ENCODE measurements at regions not wholly inside any gene's neighbourhood (a gene's known extent, or its start where the extent isn't known, plus 50 kb on each side); places are given as distances from the start of the nearest gene placed in this dataset.
A peak's percentile ranks its signal among the peaks of the same experiment; 100 is the strongest.
"Not testable (repeated sequence)": the region's sequence is repeated elsewhere in the genome, so short reads cannot be mapped to it uniquely, and the experiment has no call there.

GRCh38 chr9:33676194-33676745 is 119.1 kb upstream of the PRSS3 start:
- H3K27me3 ChIP-seq (ENCODE audit: insufficient read depth, low read length); H3K36me3 ChIP-seq (ENCODE audit: insufficient read depth, low read length); H3K4me1 ChIP-seq (ENCODE audit: insufficient read depth, low read length); H3K9me3 ChIP-seq (ENCODE audit: low read length): not testable (repeated sequence)
- Histone ChIP-seq H3K4me3 (ENCODE audit: low read length) (peak overlapping the region; percentile 70), H2AFZ (ENCODE audit: low read depth, low read length) (peak overlapping the region; percentile 93)

DNA sequence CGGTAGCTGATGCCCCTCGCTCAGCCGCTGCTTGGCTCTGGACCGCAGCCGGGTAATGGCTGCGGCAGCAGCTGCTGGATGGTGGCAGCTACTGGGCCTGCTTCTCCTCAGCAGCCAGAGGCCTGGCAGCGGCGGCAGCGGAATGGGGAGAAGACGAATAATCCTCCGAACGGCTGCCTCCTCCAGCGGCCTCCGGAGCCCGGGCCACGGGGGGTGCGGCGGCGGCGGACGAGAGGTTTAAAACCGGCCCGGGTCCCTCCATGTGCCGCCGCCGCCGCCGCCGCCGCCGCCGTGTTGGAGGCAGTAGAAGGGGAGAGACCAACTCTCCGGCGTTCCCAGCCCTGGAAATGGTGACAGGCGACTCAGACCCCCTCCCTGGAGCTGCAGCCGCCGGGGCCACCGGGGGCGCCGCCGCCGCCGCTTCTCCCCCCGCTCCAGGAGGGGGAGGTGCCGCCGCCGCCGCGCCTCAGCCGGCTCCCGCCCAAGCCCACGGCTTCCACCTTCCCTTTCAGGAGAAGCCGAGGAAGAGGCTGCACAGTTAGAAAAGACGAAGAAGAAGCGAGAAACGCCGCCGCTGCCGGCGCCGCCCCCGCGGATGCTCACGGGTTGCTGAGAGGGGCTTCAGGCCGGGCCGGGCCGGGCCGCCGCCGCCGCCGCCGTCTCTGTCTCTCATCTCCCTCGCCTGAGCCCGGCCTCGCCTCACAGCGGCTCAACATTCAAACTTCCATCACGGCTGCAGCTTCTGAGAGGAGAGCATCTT is 118.4 kb upstream of the PRSS3 start:
- H3K9me3 ChIP-seq (ENCODE audit: low read length): no peaks in the 10 kb centered on the region
- peak overlapping the region; percentile 70 for H3K4me3 ChIP-seq (ENCODE audit: low read length)

GRCh38 chr9:33677506-33677809 is 117.9 kb upstream of the PRSS3 start:
- H3K36me3 ChIP-seq (ENCODE audit: insufficient read depth, low read length): no peaks in the 10 kb centered on the region
- no peaks in the 10 kb centered on the region for H3K27me3 ChIP-seq (ENCODE audit: insufficient read depth, low read length)
- H3K4me3 ChIP-seq (ENCODE audit: low read length): peak overlapping the region; percentile 70
- no peaks in the 10 kb centered on the region for H3K9me3 ChIP-seq (ENCODE audit: low read length)
- no peaks in the 10 kb centered on the region for H3K4me1 ChIP-seq (ENCODE audit: insufficient read depth, low read length)
- H2AFZ ChIP-seq (ENCODE audit: low read depth, low read length): peak overlapping the region; percentile 93

More for the DNA sequence above, 118.4 kb upstream of the PRSS3 start:
- Histone ChIP-seq H3K27me3 (ENCODE audit: insufficient read depth, low read length) (no peaks in the 10 kb centered on the region), H2AFZ (ENCODE audit: low read depth, low read length) (peak overlapping the region; percentile 93), H3K36me3 (ENCODE audit: insufficient read depth, low read length) (no peaks in the 10 kb centered on the region), H3K4me1 (ENCODE audit: insufficient read depth, low read length) (no peaks in the 10 kb centered on the region)

- H3K4me1 ChIP-seq (ENCODE audit: insufficient read depth, low read length): no peaks in the 10 kb centered on the region
- no peaks in the 10 kb centered on the region for H3K27me3 ChIP-seq (ENCODE audit: insufficient read depth, low read length)
- no peaks in the 10 kb centered on the region for H3K9me3 ChIP-seq (ENCODE audit: low read length)
- no peaks in the 10 kb centered on the region for H3K36me3 ChIP-seq (ENCODE audit: insufficient read depth, low read length)
- H3K4me3 ChIP-seq (ENCODE audit: low read length): peak overlapping the region; percentile 70
- H2AFZ ChIP-seq (ENCODE audit: low read depth, low read length): no peak overlapping the region
These were observed 117.4 kb upstream of the PRSS3 start for GRCh38 chr9:33677961-33678360.

- Histone ChIP-seq H3K4me3 (ENCODE audit: low read length) (no peak overlapping the region), H3K4me1 (ENCODE audit: insufficient read depth, low read length) (no peaks in the 10 kb centered on the region), H2AFZ (ENCODE audit: low read depth, low read length) (no peak overlapping the region), H3K36me3 (ENCODE audit: insufficient read depth, low read length) (no peaks in the 10 kb centered on the region), H3K9me3 (ENCODE audit: low read length) (no peaks in the 10 kb centered on the region), H3K27me3 (ENCODE audit: insufficient read depth, low read length) (no peaks in the 10 kb centered on the region)
These were observed 112.8 kb upstream of the PRSS3 start for GRCh38 chr9:33682551-33682950.

DNA sequence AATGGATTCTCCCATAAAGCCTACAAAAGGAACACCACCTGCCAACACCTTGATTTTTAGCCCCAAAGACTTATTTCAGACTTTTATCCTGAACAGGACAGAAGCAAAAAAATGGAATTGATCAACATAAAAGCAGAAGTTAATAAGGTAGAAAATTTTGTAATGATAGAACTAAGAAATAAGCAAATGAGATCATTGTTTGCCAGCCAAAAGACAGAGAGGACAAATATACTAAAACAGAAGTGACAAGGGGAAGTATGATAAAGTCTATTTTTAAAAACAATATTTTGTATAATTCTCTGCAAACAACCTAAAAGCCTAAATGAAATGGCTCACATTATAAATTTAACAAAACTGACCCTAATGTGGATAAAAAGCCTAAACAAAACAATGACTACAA is 110.5 kb upstream of the PRSS3 start:
- no peaks in the 10 kb centered on the region for H3K27me3 ChIP-seq (ENCODE audit: insufficient read depth, low read length)
- no peaks in the 10 kb centered on the region for H3K36me3 ChIP-seq (ENCODE audit: insufficient read depth, low read length)
- H3K9me3 ChIP-seq (ENCODE audit: low read length): no peaks in the 10 kb centered on the region
- H2AFZ ChIP-seq (ENCODE audit: low read depth, low read length): no peak overlapping the region
- H3K4me3 ChIP-seq (ENCODE audit: low read length): no peak overlapping the region
- H3K4me1 ChIP-seq (ENCODE audit: insufficient read depth, low read length): no peaks in the 10 kb centered on the region

GRCh38 chr9:33686942-33687341 is 108.4 kb upstream of the PRSS3 start:
- Histone ChIP-seq H3K27me3 (ENCODE audit: insufficient read depth, low read length) (no peaks in the 10 kb centered on the region), H3K36me3 (ENCODE audit: insufficient read depth, low read length) (no peaks in the 10 kb centered on the region), H3K4me1 (ENCODE audit: insufficient read depth, low read length) (no peaks in the 10 kb centered on the region), H3K4me3 (ENCODE audit: low read length) (no peak overlapping the region), H2AFZ (ENCODE audit: low read depth, low read length) (no peak overlapping the region), H3K9me3 (ENCODE audit: low read length) (no peaks in the 10 kb centered on the region)

GRCh38 chr9:33687779-33688178 is 107.6 kb upstream of the PRSS3 start:
- Histone ChIP-seq H2AFZ (ENCODE audit: low read depth, low read length) (no peak overlapping the region), H3K9me3 (ENCODE audit: low read length) (no peaks in the 10 kb centered on the region), H3K27me3 (ENCODE audit: insufficient read depth, low read length) (no peaks in the 10 kb centered on the region), H3K36me3 (ENCODE audit: insufficient read depth, low read length) (no peaks in the 10 kb centered on the region), H3K4me3 (ENCODE audit: low read length) (no peak overlapping the region), H3K4me1 (ENCODE audit: insufficient read depth, low read length) (no peaks in the 10 kb centered on the region)

GRCh38 chr9:33690143-33690933 is 105.0 kb upstream of the PRSS3 start:
- Histone ChIP-seq H3K27me3 (ENCODE audit: insufficient read depth, low read length) (no peaks in the 10 kb centered on the region), H3K4me1 (ENCODE audit: insufficient read depth, low read length) (no peaks in the 10 kb centered on the region), H3K4me3 (ENCODE audit: low read length) (no peak overlapping the region), H2AFZ (ENCODE audit: low read depth, low read length) (no peak overlapping the region), H3K36me3 (ENCODE audit: insufficient read depth, low read length) (no peaks in the 10 kb centered on the region), H3K9me3 (ENCODE audit: low read length) (no peaks in the 10 kb centered on the region)

DNA sequence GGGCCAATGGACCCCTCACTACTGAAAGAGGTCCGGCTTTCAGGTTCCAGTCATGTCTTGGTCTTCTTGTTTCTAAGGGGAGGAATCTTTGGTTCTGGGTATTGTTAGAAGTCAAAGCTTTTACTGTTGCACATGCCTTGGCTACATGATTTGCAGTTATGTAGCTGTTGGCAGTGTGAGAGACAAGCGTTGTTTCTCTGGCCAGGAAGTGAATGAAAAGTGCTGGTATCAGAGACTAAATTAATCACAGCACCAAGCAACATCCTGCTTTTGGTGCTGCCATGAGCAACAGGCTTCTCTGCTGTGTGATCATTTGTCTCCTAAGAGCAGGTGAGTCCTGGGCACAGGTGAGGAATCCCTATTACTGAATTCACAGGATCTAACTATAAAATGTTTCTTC is 100.1 kb upstream of the PRSS3 start:
- peaks cover 15% of the 10 kb centered on the region for H3K4me1 ChIP-seq (ENCODE audit: insufficient read depth, low read length)

GRCh38 chr9:33695856-33696255 is 99.5 kb upstream of the PRSS3 start:
- no peak overlapping the region for H3K4me3 ChIP-seq (ENCODE audit: low read length)
- H2AFZ ChIP-seq (ENCODE audit: low read depth, low read length): no peak overlapping the region
- no peaks in the 10 kb centered on the region for H3K36me3 ChIP-seq (ENCODE audit: insufficient read depth, low read length)
- H3K27me3 ChIP-seq (ENCODE audit: insufficient read depth, low read length): no peaks in the 10 kb centered on the region
- peaks cover 15% of the 10 kb centered on the region for H3K4me1 ChIP-seq (ENCODE audit: insufficient read depth, low read length)
- no peaks in the 10 kb centered on the region for H3K9me3 ChIP-seq (ENCODE audit: low read length)

More for the DNA sequence above, 100.1 kb upstream of the PRSS3 start:
- Histone ChIP-seq H3K9me3 (ENCODE audit: low read length) (no peaks in the 10 kb centered on the region), H2AFZ (ENCODE audit: low read depth, low read length) (no peak overlapping the region), H3K27me3 (ENCODE audit: insufficient read depth, low read length) (no peaks in the 10 kb centered on the region), H3K4me3 (ENCODE audit: low read length) (no peak overlapping the region), H3K36me3 (ENCODE audit: insufficient read depth, low read length) (no peaks in the 10 kb centered on the region)

DNA sequence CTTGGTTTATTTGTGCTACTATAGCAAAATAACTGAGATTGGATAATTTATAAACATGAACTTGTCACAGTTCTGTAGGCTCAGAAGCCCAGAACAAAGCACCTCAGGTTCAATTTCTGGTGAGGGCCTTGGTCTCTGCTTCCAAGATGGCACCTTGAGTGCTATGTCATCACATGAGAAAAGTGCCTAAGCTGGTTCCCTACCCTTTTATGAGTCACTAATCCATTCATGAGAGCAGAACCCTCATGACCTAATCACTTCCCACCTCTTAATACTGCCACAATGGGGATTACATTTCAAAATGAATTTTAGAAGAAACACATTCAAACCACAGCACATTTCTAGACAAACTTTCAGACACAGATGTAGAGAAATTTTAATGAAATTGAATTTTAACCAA is 98.2 kb upstream of the PRSS3 start:
- no peak overlapping the region for H2AFZ ChIP-seq (ENCODE audit: low read depth, low read length)
- no peak overlapping the region for H3K4me3 ChIP-seq (ENCODE audit: low read length)
- no peaks in the 10 kb centered on the region for H3K9me3 ChIP-seq (ENCODE audit: low read length)
- H3K27me3 ChIP-seq (ENCODE audit: insufficient read depth, low read length): no peaks in the 10 kb centered on the region
- H3K4me1 ChIP-seq (ENCODE audit: insufficient read depth, low read length): peaks cover 15% of the 10 kb centered on the region
- no peaks in the 10 kb centered on the region for H3K36me3 ChIP-seq (ENCODE audit: insufficient read depth, low read length)

DNA sequence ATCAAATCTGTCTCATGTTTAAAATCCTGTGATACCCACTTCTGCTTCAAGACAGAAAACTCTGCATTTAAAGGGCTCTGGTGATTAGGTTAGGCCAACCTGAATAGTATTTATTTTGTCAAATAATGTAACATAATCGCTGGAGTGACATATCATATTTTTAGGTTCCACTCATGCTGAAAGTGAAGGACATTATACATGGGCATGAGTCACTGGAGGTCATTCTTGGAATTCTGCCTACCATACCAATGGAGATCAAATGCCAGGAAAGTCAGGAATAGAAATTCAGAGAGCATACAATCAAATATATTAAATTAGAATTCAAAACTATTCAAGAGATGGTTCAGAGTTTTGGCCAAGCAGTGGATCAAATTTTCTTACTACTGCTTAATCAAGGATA is 97.1 kb upstream of the PRSS3 start:
- H3K4me3 ChIP-seq (ENCODE audit: low read length): no peak overlapping the region
- H3K9me3 ChIP-seq (ENCODE audit: low read length): no peaks in the 10 kb centered on the region
- H2AFZ ChIP-seq (ENCODE audit: low read depth, low read length): no peak overlapping the region
- H3K36me3 ChIP-seq (ENCODE audit: insufficient read depth, low read length): no peaks in the 10 kb centered on the region
- peaks cover 15% of the 10 kb centered on the region for H3K4me1 ChIP-seq (ENCODE audit: insufficient read depth, low read length)
- H3K27me3 ChIP-seq (ENCODE audit: insufficient read depth, low read length): no peaks in the 10 kb centered on the region

All from neuron (in vitro differentiated cells).